Tibial nerve (tissue), 4 donors: ENCODE measurements at regions not wholly inside any gene's neighbourhood (a gene's known extent, or its start where the extent isn't known, plus 50 kb on each side); places are given as distances from the start of the nearest gene placed in this dataset.

Source experiments
- EP300 ChIP-seq, 2 donors: sonication (generic); formaldehyde crosslinking; IDR thresholded peaks; one replicate each; pipeline ENCODE4 v1.6.1; 2017; ENCODE audit warnings: antibody characterized with exemption in 2 of 2, mild to moderate bottlenecking in 1 of 2
- POLR2A ChIP-seq, 2 donors: fragments of 450-650 bp; IDR thresholded peaks; one replicate each; pipeline ENCODE4 v1.6.1; 2017; ENCODE audit warnings: antibody characterized with exemption in 2 of 2, mild to moderate bottlenecking in 2 of 2, moderate library complexity in 2 of 2
- TF ChIP-seq, protein P1 (sequence below), 5 experiments: fragments of 200-600 bp in 3 of 5; fragments of 450-650 bp in 2 of 5; sonication (generic) in 3 of 5; IDR thresholded peaks; one replicate each; pipeline ENCODE4 v1.5.1; 2016 to 2019; ENCODE audit warnings: antibody characterized with exemption in 5 of 5, mild to moderate bottlenecking in 3 of 5, moderate library complexity in 2 of 5

DNA sequence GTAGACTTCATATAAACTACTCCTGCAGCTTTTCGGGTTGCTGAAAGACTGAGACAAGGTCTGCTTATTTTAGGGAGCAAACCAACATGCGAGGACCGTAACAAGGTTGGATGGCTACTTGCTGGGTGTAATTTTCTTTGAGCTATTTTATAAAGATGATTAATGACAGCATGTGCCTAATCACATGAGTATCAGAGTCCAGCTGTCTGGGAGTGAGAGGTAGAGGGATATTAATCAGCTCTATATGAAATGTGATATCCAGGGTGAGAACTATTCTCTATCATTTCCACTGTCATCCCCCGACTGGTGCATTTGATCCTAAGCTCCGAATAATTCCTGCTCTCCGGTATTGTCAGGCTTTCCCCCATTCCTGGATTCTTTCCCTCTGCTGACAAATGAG, 193.8 kb upstream of the HMHB1 start:
- TF ChIP-seq, protein P1, sequence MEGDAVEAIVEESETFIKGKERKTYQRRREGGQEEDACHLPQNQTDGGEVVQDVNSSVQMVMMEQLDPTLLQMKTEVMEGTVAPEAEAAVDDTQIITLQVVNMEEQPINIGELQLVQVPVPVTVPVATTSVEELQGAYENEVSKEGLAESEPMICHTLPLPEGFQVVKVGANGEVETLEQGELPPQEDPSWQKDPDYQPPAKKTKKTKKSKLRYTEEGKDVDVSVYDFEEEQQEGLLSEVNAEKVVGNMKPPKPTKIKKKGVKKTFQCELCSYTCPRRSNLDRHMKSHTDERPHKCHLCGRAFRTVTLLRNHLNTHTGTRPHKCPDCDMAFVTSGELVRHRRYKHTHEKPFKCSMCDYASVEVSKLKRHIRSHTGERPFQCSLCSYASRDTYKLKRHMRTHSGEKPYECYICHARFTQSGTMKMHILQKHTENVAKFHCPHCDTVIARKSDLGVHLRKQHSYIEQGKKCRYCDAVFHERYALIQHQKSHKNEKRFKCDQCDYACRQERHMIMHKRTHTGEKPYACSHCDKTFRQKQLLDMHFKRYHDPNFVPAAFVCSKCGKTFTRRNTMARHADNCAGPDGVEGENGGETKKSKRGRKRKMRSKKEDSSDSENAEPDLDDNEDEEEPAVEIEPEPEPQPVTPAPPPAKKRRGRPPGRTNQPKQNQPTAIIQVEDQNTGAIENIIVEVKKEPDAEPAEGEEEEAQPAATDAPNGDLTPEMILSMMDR (IDR thresholded peaks at IDR 0.05), result no peak
- no peak for TF ChIP-seq EP300 (IDR thresholded peaks at IDR 0.05)
- no peak for TF ChIP-seq POLR2A (IDR thresholded peaks at IDR 0.05)
